HG03159 (cell line): ENCODE measurements at regions not wholly inside any gene's neighbourhood (a gene's known extent, or its start where the extent isn't known, plus 50 kb on each side); places are given as distances from the start of the nearest gene placed in this dataset.

Source experiments
- ATAC-seq: cut with Tn5 transposase; IDR thresholded peaks from one replicate; pipeline ENCODE4 v1.9.1; 2021; ENCODE audit warnings: mild to moderate bottlenecking, moderate library complexity; ENCODE audit not compliant: unreplicated experiment

DNA sequence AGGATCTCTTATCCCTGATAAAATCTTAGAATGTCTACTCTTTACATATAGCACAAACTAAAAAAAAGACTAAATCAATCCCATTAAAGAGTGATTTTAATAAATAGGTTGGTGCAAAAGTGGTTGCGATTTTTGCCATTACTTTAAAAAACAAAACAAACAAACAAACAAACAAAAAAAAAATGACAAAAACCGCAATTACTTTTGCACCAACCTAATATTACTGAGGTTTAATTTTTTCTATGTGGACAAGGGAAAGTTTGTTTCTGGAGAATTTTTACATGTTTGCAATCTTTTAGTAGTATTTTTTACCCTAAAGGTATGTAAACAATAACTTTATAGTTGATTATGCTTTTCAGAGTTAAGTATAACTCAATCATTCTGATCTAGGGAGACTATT is 119.7 kb upstream of the ADAMTS5 start:
- ATAC-seq: no peak

DNA sequence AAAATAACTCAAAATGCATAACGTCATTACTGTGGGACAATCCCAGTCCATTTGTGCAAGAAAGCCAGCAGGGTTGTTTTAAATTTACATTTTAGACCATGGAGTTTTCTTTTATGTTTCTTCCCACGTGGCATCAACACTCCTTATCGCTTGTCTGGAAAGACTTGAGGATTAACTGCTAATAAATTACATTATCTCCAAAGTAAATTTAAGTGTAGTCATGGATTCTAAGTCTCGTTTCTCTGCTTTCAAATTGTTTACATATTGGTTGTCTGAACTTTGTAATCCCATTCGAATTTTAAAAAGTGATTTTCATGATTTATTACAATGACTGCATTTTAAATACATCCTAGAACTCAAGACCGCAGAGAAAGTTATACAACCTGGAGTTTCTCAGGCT is 119.3 kb upstream of the ADAMTS5 start:
- no peak for ATAC-seq

DNA sequence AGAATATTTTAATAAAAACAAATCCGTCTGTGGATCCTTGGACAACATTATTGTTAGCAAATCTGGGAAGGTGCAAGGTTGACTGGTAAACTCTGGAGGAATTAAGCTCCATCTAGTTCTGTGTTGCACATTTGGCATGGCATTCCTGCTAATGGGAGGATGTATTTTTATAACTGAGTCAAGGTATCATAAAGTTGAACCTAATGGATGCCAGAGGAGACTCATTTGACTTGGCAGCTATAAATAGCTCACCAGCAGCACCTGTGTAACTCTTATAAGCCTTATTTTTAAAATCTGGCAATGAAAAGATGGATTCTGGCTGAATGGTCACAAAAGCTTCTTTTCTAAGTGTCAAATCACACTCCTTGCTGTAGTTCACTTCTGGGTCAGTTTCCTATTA is 118.5 kb upstream of the ADAMTS5 start:
- no peak for ATAC-seq

DNA sequence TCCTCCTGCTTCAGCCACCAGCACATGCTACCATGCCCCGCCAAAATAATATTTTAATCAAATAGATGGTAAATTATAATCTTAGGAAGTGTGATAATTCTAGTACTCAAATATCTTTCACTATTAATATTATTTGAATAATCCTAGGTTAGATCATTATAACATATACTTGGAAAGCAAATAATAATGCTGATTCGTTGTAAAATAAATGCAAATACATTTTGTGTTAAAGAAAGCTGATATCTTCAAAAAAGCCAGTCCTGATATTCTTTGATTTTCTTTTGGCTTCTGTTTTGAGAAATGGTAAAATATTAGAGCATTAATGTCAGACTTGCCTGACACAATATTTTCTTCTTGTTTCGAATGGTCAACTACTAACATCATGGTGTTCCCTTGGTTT is 116.3 kb upstream of the ADAMTS5 start:
- no peak for ATAC-seq

DNA sequence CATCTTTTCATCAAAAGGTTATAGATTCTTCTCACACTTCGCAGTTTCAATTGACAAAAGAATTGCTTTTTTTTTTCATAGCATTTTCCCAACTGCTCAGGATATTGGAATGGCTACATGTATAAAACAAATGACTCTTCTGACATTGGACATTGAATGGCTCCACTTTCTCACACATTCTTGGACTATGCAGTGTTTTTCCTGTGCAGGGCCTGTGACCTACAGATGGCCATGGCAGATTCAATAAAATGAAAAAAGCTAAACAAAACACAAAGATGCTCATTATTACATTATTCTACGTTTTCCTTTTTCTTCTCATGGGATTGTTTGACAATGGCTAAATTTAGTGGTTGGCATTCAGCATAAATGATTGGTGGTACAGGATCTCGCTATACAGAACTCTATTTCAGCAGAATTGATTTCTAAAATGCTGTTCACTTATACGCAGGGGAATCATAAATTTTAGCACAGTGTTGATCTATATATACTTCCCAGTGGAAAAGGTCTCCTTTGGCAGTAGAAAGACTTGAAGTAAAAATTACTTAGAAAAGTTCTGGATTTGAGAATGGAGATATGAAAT is 115.6 kb upstream of the ADAMTS5 start:
- no peak for ATAC-seq

DNA sequence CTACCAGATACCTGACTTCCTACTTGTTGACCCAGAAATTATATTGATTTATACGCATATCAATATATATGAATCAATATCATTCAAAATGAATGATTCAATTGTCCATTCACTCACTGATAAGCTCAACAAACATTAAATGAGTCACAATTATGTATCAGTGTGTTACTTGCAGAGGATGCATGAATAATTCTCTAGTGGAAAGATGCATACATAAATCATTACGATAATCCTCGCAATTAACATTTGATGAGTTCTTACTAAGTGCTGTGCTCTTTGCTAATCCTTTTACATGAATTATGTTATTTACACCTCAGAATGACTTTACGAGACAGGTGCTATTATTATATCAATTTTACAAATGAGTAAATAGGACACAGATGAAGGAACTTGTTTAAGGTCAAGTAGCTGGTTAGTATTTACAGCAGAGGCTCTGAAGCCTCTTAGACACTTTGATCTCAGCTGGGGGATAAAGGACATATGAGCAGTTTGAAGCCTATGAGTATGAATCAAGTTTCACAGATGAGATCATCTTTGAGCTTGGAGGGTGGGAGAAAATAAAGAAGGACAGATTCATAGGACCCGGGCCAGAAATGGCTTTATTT is 112.8 kb upstream of the ADAMTS5 start:
- ATAC-seq: no peak

DNA sequence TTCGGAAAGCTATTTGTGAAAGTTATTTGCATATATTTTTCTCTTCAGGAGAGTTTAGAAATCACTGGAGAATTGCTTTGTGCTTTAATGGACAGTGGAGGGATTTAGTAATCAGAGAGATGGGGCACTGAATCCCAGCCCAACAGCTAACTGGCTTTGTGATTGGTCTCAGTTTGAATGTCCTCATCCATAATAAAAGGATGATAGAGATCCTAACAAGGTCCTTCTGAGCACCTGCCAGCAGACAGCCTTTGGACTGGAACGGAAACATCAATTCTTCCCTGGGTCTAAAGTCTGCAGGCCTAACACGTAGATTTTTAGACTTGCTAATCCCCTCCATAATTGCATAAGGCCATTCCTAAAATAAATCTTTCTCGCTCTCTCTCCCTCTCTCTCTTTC is 112.0 kb upstream of the ADAMTS5 start:
- no peak for ATAC-seq

DNA sequence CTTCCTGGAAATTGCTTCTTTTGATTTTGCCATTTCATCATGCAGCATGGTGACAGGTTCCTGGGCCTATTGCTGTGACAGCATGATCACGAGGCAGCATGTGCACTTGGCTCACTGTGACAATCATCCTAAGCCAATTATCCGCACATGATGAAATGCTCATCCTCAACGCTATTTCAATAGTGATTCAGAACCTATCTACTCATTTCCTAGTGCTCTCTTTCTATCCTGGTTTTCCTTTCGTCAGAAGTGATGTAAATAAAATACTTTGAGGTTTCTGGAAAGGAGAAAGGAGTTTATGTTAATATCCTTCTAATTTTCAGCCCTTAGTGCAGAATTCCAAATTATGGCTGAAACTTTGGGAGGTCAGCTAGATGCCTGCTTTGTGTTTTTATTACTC is 110.6 kb upstream of the ADAMTS5 start:
- no peak for ATAC-seq

DNA sequence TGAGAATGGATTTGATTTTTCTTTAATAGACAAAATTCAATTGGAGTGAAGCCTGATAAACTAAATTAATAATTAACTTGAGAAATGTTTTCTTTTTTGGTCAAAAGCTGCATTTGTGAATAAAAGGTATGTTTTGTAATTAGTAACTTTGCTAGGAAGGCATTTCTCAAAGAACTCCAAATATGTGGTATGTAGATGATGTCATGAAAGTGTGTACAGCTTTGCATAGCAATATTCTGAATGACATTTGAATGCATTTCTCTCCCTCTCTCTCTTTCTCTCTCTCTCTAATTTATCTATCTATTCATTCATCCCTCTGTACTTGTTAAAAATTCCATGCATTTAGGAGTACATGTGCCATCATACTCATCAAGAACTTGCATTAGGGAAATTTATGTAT is 109.1 kb upstream of the ADAMTS5 start:
- no peak for ATAC-seq

DNA sequence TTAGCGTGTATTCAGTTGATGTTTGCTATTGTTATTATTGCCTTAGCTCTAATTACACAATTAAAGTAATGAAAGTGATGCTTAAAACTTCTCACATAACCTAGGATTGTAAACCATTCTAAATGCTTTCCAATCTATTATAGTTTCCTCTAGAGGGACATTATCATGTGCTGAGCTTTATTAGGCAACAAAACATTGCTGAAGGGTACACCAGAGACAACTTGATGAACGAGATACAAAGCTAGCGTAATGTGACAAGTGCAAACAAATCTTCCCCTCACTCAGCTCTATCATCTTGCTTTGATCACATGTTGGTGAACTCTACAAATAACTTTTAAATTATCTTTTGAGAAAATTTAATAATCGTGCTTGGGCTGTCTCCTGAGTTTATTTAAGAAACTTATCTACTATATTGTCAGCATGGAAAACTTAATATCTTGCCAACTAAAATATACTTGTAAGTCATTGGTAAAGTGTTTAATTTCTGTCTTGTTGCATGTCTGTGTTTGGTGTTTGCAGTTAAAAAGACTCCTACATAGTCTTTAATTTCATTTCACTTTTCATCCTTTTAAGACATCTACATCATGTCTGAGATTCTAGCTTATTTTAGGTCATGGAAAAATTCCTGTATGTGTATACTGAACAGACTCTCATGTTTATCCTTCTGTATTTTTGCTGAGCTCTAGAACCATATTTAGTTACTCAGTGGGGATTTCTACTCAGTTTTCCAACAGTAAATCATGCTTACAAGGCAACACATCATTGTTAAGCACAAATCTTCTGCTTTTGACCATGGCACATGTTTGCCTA is 104.2 kb upstream of the ADAMTS5 start:
- no peak for ATAC-seq

DNA sequence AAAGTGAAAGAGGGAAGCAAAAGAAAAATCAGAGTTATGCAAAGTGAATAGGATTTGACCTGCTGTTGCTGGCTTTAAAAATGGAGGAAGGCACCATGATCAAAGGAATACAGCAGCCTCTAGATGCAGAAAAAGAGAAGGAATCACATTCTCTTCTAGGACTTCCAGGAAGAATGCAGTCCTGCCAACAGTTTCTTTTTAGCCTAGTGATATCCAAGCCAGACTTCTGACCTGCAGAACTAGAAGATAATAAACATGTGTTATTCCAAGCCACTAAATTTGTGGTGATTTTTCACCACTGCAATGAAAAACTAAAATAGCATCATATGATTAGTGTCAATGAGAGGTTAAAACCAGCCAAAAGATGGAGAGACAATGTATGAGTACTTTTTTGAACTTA is 101.9 kb upstream of the ADAMTS5 start:
- ATAC-seq: no peak

DNA sequence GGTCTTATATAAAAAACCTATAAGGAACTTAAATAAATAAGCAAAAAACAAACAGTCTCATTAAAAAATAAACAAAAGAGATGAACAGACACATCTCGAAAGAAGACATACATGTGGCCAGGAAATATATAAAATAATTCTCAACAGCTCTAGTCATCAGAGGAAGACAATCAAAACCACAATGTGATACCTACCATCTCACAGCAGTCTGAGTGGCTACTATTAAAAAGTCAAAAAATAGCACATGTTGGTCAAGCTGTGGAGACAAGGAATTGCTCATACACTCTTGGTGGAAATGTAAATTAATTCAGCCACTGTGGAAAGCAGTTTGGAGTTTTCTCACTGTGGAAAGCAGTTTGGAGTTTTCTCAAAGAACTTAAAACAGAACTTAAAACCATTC is 100.3 kb upstream of the ADAMTS5 start:
- ATAC-seq: no peak

DNA sequence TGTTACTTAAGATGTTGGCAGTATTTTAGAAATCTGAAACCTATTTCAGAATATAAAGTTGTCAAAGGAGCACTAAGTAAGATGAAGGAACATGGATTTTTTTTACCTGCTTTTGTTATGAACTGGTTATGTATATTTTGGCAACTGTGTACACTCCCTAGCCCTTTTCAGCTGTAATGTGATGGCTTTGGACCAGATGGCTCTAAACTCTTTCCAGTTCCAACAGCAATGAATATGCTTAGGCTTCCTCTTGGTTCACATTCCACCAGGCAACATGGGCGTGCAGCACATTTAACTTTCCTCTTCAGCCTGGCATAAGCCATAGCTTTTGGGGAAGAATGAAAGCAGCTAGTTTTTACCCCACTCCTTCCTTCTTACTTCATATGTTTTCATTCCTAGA is 95.6 kb upstream of the ADAMTS5 start:
- no peak for ATAC-seq

DNA sequence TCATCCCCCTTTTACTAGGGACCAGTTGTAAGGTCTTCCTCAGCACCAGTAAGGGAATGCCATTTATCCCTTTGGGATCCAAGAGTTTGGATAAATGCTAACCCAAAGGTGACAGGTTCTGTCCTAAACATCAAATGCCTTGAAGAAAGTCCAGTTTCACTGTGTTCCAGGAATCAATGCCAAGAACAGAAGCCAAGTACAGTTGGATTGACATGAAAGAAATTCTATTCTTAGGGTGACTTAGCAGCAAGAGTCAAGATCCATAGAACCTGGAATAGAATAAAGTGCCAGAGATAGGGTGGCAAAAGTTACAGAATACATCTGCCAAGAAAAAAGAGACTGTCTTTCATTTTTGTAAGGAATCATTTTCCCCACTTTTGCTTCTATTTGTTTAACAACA is 94.9 kb upstream of the ADAMTS5 start:
- ATAC-seq: no peak

DNA sequence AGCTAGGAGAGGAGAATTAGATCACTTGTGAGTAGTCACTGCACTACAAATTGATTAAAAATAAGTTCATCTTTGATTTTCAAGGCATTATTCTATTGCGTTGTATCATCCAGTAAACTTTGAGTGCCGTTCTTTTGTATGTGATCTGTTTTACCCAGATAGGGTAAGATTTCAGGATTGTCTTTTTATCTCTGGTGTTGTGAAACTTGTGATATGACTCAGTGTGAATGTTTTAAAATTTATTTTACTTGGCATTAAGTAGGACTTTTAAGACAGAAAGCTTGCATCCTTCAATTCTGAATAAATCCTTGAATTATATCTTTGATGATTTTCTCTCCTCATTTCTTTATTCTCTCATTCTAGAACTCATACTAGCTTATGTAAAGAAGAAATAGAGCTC is 93.3 kb upstream of the ADAMTS5 start:
- ATAC-seq: no peak

DNA sequence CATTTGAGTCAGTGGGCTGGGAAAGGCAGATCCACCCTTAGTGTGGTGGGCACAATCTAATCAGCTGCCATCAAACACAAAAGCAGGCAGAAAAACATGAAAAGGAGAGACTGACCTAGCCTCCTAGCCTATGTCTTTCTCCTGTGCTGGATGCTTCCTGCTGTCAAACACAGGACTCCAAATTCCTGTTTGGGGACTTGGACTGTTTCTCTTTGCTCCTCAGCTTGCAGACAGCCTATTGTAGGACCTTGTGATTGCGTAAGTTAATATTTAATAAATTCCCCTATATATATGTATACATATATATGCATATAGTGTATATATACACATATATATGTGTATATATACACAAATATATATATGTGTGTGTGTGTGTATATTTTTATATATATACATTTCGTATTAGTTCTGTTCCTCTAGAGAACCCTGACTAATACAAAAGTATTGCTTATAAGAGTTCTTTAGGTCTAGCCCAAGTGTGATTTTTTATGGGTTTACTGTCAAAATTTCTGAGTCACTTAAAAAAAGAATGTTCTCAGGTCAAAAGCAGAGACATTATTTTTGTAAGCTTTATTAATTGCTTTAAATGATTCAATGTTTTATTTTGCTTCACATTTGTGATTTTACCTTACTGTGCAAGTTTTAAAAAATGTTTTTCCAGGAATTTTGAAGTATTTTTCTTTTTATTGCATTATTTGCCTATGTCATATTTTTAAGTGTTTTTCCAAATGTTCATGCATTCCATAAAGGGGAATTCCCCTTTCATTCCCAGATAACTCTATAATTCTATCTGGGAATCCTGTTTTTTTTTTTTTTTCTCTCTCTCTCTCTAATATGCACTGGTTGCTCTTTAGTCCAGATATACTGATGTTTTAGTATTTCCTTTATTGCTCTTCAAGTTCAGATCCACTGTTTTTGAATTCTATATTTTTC is 92.1 kb upstream of the ADAMTS5 start:
- no peak for ATAC-seq

DNA sequence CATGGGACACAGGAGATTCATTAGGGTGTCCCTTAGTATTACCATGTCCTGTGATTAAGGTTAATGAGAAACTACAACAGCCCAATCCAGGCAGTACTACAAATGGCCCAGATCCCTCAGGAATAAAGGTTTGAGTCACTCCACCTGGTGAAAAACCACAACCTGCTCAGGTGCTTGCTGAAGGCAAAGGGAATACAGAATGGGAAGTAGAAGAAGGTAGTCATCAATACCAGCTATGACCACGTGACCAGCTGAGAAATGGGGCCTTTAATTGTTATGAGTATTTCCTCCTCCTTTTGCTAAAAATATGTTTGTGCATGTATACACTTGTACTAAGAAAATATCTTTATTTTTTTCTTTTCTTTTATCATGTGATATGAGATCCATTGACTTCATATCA is 91.1 kb upstream of the ADAMTS5 start:
- ATAC-seq: no peak

DNA sequence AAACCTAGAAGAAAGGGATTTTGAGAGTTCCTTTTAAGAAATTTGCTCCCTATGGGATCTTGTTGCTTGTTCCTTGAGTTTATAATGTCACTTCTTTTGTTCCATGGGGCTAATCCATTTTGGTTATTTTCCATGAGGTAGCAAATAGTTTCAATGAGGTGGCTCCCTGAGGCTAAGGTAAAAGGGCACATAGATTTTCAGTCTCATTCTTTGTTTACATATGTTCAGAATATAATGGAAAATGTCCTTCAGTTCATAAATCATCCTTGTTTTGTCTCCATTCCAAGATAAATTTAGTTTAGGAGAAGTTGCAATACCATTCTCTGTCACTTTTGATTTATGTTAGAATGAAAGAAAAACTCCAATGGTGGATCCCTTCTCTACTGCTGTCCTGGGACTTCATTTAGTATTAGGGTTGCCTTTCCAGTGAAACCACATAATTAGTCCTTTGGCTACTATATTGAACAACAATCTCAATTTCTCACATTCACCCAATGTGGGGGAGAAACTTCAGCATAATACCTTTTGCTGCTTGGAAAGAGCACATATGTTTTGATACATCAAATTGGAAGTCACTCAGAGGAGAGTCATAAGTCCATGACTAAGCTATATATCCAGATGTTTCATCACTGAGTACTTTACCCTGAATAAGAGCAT is 80.9 kb upstream of the ADAMTS5 start:
- no peak for ATAC-seq

DNA sequence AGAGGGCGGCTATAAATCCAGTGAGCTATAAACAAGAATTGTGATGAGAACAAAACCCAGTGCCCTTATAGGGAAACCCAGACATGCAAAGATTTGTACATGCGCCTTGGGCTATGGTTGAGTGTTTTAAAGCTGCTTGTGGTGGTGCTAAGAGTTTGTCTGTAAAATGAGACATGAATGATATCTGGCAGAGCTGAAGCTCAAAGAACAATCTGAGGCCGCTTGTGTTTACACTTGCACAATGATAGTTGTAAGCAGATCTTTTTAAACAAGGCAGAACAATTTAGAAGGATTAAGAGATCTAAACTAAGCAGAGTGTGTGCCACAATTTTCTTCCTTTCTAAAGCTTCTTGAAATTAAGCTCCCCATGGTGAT is 80.4 kb upstream of the ADAMTS5 start:
- no peak for ATAC-seq

DNA sequence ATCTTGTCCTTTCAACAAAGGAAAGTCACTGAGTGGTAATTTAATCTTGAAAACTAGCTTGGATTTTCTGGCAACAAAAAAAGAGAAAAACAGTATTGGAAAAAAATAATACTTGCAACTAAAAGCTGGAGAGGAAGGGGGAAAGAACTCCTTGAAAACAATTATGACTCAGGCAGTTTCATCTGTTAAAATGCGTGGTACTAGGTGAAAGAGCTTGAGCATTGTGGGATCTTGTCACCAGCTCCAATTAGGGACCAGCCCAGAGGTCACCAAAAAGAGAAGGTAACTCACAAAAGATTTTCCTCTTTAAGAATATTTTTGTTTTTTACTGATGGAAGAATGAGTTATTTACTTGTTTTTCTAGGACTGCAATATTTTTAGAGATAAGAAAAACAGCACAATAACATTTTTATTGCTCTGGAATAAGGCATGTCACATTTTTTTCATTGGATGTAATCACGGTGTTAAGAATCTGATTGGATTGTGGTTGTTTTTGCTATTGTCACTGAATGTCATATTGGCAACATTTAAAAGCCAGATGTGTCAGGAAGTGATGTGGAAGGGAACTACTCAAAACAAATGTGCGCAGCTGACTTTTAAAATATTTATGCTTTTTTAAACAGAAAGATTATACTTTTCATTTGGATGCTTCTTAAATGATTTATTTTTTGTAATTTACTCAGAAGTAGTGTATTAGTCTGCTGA is 78.5 kb upstream of the ADAMTS5 start:
- ATAC-seq: no peak
